ENCODE measurements at regions not wholly inside any gene's neighbourhood (a gene's known extent, or its start where the extent isn't known, plus 50 kb on each side); places are given as distances from the start of the nearest gene placed in this dataset.
"Not testable (repeated sequence)": the region's sequence is repeated elsewhere in the genome, so short reads cannot be mapped to it uniquely, and the experiment has no call there.

GRCh38 chr17:22128171-22128570 is 435.8 kb downstream of the KCNJ18 start:
- intact Hi-C loops (cut with micrococcal nuclease) = no loop called here
- Histone ChIP-seq H3K27ac (ENCODE audit: insufficient read depth, low read depth, low read length) (no peak overlapping the region), H3K9me1 (replicated peaks; ENCODE audit: control insufficient read depth, extremely low read depth, insufficient read depth, low read length) (no peaks in the 10 kb centered on the region), H4K20me1 (replicated peaks; ENCODE audit: control insufficient read depth, extremely low read depth, insufficient read depth, low read length) (no peaks in the 10 kb centered on the region), H3K4me2 (ENCODE audit: insufficient read depth, low read length) (no peak overlapping the region), H2AFZ (ENCODE audit: low read depth, low read length) (no peak overlapping the region), H3K27me3 (ENCODE audit: control insufficient read depth in 2 of 2, insufficient read depth in 2 of 2, low read length in 2 of 2) (no peaks in the 10 kb centered on the region), H3K36me3 (ENCODE audit: control insufficient read depth in 2 of 2, extremely low read depth in 1 of 2, insufficient read depth in 2 of 2, low read length in 2 of 2) (no peaks in the 10 kb centered on the region), H3K79me2 (ENCODE audit: control insufficient read depth, insufficient read depth, low read length) (no peaks in the 10 kb centered on the region), H3K4me1 (ENCODE audit: control insufficient read depth, extremely low read depth, insufficient read depth, low read length) (no peaks in the 10 kb centered on the region), H3K4me3 (replicated peaks in 1 of 3; ENCODE audit: insufficient read depth in 1 of 3, low read depth in 1 of 3, low read length in 3 of 3) (no peak overlapping the region), H3K9me3 (replicated peaks; ENCODE audit: control insufficient read depth, insufficient read depth, low read length) (peaks cover 10% of the 10 kb centered on the region), H3K9ac (replicated peaks; ENCODE audit: extremely low read depth, insufficient read depth, low read length) (no peak overlapping the region)
- POLR2A ChIA-PET = no interaction called here
- FAIRE-seq (no peak), DNase-seq (ENCODE audit: low read depth, low spot score) (no peak)
- TF ChIP-seq GATA2 (IDR thresholded peaks at IDR 0.05; ENCODE audit: insufficient read depth, insufficient read length, low read depth, low read length) = no peak
- CTCF ChIA-PET = no interaction called here
- dilution Hi-C loops (cut with MboI; ENCODE audit: extremely low pct_ligation_motif_present, low sequenced_read_pairs) = no loop called here
- no TSS peak for BruUV-seq (replicated peaks)

DNA sequence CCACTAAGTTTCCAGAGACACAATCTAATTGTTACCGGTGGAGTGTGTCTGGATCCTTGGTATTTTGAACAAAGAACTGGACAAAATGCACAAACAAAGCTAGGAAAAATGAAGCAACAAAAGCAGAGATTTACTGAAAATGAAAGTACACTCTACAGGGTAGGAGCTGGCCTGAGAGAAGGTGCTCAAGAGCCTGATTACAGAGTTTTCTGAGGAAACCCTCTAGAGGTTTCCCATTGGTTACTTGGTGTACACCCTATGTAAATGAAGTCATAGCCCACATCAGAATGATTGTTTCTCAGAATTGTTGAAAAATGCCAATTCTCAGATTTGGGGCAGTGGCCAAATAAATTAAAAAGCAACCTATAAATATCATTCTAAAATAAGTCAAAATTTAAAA is 436.4 kb downstream of the KCNJ18 start:
- ChIA-PET POLR2A (no interaction called here), CTCF (no interaction called here)
- H3K4me3 ChIP-seq (replicated peaks in 1 of 3; ENCODE audit: insufficient read depth in 1 of 3, low read depth in 1 of 3, low read length in 3 of 3) = no peak overlapping the region
- intact Hi-C loops (cut with micrococcal nuclease) = no loop called here
- FAIRE-seq = no peak
- no peak for DNase-seq (ENCODE audit: low read depth, low spot score)
- no peak overlapping the region for H3K9ac ChIP-seq (replicated peaks; ENCODE audit: extremely low read depth, insufficient read depth, low read length)
- H3K9me3 ChIP-seq (replicated peaks; ENCODE audit: control insufficient read depth, insufficient read depth, low read length) = peaks cover 10% of the 10 kb centered on the region
- no peak overlapping the region for H3K27ac ChIP-seq (ENCODE audit: insufficient read depth, low read depth, low read length)
- no peaks in the 10 kb centered on the region for H3K9me1 ChIP-seq (replicated peaks; ENCODE audit: control insufficient read depth, extremely low read depth, insufficient read depth, low read length)
- H2AFZ ChIP-seq (ENCODE audit: low read depth, low read length) = no peak overlapping the region
- TF ChIP-seq, protein P1, sequence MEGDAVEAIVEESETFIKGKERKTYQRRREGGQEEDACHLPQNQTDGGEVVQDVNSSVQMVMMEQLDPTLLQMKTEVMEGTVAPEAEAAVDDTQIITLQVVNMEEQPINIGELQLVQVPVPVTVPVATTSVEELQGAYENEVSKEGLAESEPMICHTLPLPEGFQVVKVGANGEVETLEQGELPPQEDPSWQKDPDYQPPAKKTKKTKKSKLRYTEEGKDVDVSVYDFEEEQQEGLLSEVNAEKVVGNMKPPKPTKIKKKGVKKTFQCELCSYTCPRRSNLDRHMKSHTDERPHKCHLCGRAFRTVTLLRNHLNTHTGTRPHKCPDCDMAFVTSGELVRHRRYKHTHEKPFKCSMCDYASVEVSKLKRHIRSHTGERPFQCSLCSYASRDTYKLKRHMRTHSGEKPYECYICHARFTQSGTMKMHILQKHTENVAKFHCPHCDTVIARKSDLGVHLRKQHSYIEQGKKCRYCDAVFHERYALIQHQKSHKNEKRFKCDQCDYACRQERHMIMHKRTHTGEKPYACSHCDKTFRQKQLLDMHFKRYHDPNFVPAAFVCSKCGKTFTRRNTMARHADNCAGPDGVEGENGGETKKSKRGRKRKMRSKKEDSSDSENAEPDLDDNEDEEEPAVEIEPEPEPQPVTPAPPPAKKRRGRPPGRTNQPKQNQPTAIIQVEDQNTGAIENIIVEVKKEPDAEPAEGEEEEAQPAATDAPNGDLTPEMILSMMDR (IDR thresholded peaks at IDR 0.05; ENCODE audit: extremely low read depth in 1 of 2, insufficient read depth in 1 of 2, low read depth in 1 of 2, low read length in 2 of 2) = no peak
- TF ChIP-seq MYC (IDR thresholded peaks at IDR 0.05; ENCODE audit: low read depth, low read length) (no peak), POLR2AphosphoS5 (IDR thresholded peaks at IDR 0.05; ENCODE audit: insufficient read depth, low read depth, low read length) (no peak), JUN (IDR thresholded peaks at IDR 0.05; ENCODE audit: borderline replicate concordance, insufficient read depth, insufficient read length, low read depth) (no peak), POLR2A (IDR thresholded peaks at IDR 0.05; ENCODE audit: low read depth, low read length) (no peak)
- TF ChIP-seq, protein P2, sequence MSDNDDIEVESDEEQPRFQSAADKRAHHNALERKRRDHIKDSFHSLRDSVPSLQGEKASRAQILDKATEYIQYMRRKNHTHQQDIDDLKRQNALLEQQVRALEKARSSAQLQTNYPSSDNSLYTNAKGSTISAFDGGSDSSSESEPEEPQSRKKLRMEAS (IDR thresholded peaks at IDR 0.05; ENCODE audit: insufficient read depth, insufficient read length) = no peak
- dilution Hi-C loops (cut with MboI; ENCODE audit: extremely low pct_ligation_motif_present, low sequenced_read_pairs) = no loop called here
- no peaks in the 10 kb centered on the region for H3K79me2 ChIP-seq (ENCODE audit: control insufficient read depth, insufficient read depth, low read length)
- H3K4me1 ChIP-seq (ENCODE audit: control insufficient read depth, extremely low read depth, insufficient read depth, low read length) = no peaks in the 10 kb centered on the region
- no TSS peak for BruUV-seq (replicated peaks)
- no peaks in the 10 kb centered on the region for H3K36me3 ChIP-seq (ENCODE audit: control insufficient read depth in 2 of 2, extremely low read depth in 1 of 2, insufficient read depth in 2 of 2, low read length in 2 of 2)
- H3K4me2 ChIP-seq (ENCODE audit: insufficient read depth, low read length) = no peak overlapping the region
- no peaks in the 10 kb centered on the region for H4K20me1 ChIP-seq (replicated peaks; ENCODE audit: control insufficient read depth, extremely low read depth, insufficient read depth, low read length)
- H3K27me3 ChIP-seq (ENCODE audit: control insufficient read depth in 2 of 2, insufficient read depth in 2 of 2, low read length in 2 of 2) = no peaks in the 10 kb centered on the region

DNA sequence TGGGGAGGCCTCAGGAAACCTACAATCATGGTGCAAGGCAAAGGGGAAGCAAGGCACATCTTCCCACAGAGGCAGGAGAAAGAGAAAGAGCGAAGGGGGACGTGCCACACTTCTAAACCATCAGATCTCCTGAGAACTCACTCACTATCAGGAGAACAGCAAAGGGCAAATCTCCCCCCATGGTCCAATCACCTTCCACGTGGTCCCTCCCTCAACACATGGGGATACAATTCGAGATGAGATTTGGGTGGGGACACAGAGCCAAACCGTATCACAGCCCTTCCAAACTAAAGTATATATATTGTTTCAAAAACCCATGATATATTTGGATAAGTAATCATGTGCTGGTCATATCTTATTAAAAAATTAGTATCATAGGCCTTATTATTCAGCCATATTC is 437.6 kb downstream of the KCNJ18 start:
- H3K36me3 ChIP-seq (ENCODE audit: control insufficient read depth in 2 of 2, extremely low read depth in 1 of 2, insufficient read depth in 2 of 2, low read length in 2 of 2); H3K27me3 ChIP-seq (ENCODE audit: control insufficient read depth in 2 of 2, insufficient read depth in 2 of 2, low read length in 2 of 2); DNase-seq (ENCODE audit: low read depth, low spot score); intact Hi-C loops (cut with micrococcal nuclease); dilution Hi-C loops (cut with MboI; ENCODE audit: extremely low pct_ligation_motif_present, low sequenced_read_pairs); H2AFZ ChIP-seq (ENCODE audit: low read depth, low read length); H3K4me1 ChIP-seq (ENCODE audit: control insufficient read depth, extremely low read depth, insufficient read depth, low read length); H3K27ac ChIP-seq (ENCODE audit: insufficient read depth, low read depth, low read length); H4K20me1 ChIP-seq (replicated peaks; ENCODE audit: control insufficient read depth, extremely low read depth, insufficient read depth, low read length); H3K79me2 ChIP-seq (ENCODE audit: control insufficient read depth, insufficient read depth, low read length); H3K4me2 ChIP-seq (ENCODE audit: insufficient read depth, low read length); H3K9me3 ChIP-seq (replicated peaks; ENCODE audit: control insufficient read depth, insufficient read depth, low read length); H3K9me1 ChIP-seq (replicated peaks; ENCODE audit: control insufficient read depth, extremely low read depth, insufficient read depth, low read length); CTCF ChIA-PET; BruUV-seq (replicated peaks); POLR2A ChIA-PET; H3K4me3 ChIP-seq (replicated peaks in 1 of 3; ENCODE audit: insufficient read depth in 1 of 3, low read depth in 1 of 3, low read length in 3 of 3); FAIRE-seq; H3K9ac ChIP-seq (replicated peaks; ENCODE audit: extremely low read depth, insufficient read depth, low read length): not testable (repeated sequence)
